ENCODE measurements at regions not wholly inside any gene's neighbourhood (a gene's known extent, or its start where the extent isn't known, plus 50 kb on each side); places are given as distances from the start of the nearest gene placed in this dataset.
A peak's percentile ranks its signal among the peaks of the same experiment; 100 is the strongest.

DNA sequence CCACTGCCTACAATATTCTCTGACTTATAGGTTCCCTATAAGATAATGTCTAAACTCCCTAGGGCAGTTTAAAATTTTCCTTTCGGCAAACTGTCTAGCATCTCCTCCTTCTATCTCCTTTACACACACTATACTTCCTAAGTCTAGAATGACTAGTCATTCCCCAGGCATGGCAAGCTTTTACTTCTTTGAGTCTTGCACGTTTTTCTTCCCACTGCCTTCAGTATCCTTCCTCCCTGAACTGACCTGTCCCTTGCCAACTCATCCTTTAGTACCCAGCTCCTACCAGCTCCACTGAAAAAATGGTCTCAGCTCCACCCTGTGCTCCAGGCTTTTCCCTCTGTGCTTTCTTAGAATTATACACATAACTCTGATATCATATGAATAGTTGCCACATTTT is 93.8 kb upstream of the KBTBD8 start:
- peaks cover 30% of the 10 kb centered on the region for H3K9me3 Mint-ChIP-seq
- no peak overlapping the region for H3K27ac Mint-ChIP-seq (ENCODE audit: unreplicated experiment)
- no peak for DNase-seq (ENCODE audit: low read depth, low spot score)
- peaks cover 33% of the 10 kb centered on the region for H3K36me3 Mint-ChIP-seq (ENCODE audit: low read depth)
- H3K4me1 Mint-ChIP-seq, result no peaks in the 10 kb centered on the region
- TF ChIP-seq, protein P1, sequence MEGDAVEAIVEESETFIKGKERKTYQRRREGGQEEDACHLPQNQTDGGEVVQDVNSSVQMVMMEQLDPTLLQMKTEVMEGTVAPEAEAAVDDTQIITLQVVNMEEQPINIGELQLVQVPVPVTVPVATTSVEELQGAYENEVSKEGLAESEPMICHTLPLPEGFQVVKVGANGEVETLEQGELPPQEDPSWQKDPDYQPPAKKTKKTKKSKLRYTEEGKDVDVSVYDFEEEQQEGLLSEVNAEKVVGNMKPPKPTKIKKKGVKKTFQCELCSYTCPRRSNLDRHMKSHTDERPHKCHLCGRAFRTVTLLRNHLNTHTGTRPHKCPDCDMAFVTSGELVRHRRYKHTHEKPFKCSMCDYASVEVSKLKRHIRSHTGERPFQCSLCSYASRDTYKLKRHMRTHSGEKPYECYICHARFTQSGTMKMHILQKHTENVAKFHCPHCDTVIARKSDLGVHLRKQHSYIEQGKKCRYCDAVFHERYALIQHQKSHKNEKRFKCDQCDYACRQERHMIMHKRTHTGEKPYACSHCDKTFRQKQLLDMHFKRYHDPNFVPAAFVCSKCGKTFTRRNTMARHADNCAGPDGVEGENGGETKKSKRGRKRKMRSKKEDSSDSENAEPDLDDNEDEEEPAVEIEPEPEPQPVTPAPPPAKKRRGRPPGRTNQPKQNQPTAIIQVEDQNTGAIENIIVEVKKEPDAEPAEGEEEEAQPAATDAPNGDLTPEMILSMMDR (conservative IDR thresholded peaks at IDR 0.05), result no peak
- no peak overlapping the region for H3K4me3 Mint-ChIP-seq
- no peaks in the 10 kb centered on the region for H3K27me3 Mint-ChIP-seq (ENCODE audit: low read depth)

DNA sequence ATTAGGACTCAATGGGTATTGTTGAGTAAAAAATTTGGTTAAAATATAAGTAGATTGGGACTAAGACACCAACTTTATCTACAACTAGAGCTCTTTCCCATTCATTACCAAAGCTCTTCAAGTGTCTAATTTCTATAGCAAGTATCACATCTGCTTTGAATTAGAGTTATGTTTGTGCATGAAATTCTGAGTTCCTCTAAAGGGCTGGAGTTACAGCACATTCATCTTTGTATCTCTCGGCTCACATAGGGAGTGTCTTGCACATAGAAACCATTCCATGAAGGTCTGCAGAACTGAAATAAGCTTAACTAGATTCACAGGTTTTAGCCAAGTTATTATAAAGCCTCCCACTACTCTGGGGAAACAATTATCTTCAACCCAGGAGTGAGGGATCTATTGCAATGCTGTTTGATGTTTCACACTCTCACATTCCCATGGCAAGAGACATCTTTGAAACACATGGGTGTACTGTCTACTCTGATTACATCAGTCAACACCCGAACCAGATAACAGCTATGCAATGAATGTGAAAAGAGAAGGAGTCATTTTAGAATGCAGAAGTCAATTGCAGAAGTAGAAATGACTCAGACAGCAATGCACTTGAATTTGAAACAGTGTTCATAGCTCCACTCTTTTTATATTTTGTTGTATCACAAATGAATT is 93.1 kb upstream of the KBTBD8 start:
- no peak overlapping the region for H3K27ac Mint-ChIP-seq (ENCODE audit: unreplicated experiment)
- TF ChIP-seq, protein P1 (conservative IDR thresholded peaks at IDR 0.05), result no peak
- peaks cover 27% of the 10 kb centered on the region for H3K36me3 Mint-ChIP-seq (ENCODE audit: low read depth)
- H3K4me3 Mint-ChIP-seq, result no peak overlapping the region
- peaks cover 3% of the 10 kb centered on the region for H3K4me1 Mint-ChIP-seq
- H3K9me3 Mint-ChIP-seq, result peaks cover 27% of the 10 kb centered on the region
- DNase-seq (ENCODE audit: low read depth, low spot score), result no peak
- H3K27me3 Mint-ChIP-seq (ENCODE audit: low read depth), result no peaks in the 10 kb centered on the region

DNA sequence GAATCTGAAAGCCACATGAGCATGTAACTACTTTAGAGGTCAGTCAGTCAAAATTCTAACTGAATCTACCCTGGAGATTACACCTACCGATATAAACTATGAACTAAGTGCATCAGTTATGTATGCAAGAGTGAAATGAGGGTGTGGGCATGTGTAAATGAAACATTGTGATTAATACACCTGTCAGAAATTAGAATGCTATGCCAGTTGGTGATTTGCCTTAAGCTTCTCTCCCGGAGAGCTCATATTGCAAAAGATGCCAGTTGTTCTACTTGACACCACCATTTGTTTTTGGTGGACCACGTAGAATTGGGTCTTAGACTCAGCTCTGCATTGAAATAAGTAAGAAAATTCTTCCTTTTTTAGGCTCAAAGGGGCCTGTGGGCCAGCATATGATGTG is 91.0 kb upstream of the KBTBD8 start:
- Mint-ChIP-seq H3K9me3 (peaks cover 19% of the 10 kb centered on the region), H3K36me3 (ENCODE audit: low read depth) (peaks cover 25% of the 10 kb centered on the region), H3K27ac (ENCODE audit: unreplicated experiment) (no peak overlapping the region), H3K4me1 (peaks cover 25% of the 10 kb centered on the region), H3K27me3 (ENCODE audit: low read depth) (no peaks in the 10 kb centered on the region), H3K4me3 (no peak overlapping the region)
- no peak for DNase-seq (ENCODE audit: low read depth, low spot score)
- TF ChIP-seq, protein P1 (conservative IDR thresholded peaks at IDR 0.05), result no peak

DNA sequence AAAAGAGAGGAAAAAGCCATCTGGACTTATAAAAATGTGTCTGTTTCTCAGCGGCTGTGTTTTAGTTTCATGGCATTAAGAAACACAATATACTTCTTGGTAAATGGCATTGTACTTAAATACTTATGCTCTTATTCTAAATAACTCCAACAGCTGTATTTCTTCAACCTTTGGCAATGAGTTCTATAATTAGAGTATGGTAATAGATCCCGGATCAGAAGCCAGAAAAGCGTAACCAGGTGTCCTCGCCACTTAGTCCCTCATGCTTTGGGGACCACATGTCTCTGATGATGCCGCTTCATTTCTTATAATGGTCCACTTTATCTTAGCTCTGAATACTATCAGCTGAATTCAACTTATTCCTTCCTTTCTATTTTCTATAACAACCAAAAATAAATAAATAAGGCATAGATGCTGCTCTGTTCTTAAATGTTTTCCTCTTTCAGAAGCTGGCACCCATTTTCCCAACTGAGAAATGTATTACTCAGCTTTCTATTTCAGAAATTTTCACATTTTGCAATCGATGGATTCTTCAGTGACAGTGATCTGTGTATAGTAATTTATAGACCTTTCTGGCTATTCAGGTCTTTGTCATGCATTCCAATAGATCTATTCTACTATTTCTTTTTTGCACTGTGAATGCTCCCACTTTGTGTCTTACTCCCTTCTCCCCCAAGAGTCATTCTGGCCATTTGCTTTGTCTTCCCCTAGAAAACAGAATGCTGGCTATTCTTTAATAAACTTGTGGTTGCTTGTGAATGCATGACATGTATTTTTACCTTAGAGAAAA is 87.6 kb upstream of the KBTBD8 start:
- TF ChIP-seq, protein P1 (conservative IDR thresholded peaks at IDR 0.05), result no peak
- peaks cover 27% of the 10 kb centered on the region for H3K36me3 Mint-ChIP-seq (ENCODE audit: low read depth)
- no peak overlapping the region for H3K4me3 Mint-ChIP-seq
- H3K4me1 Mint-ChIP-seq, result peaks cover 27% of the 10 kb centered on the region
- DNase-seq (ENCODE audit: low read depth, low spot score), result no peak
- no peaks in the 10 kb centered on the region for H3K27me3 Mint-ChIP-seq (ENCODE audit: low read depth)
- H3K27ac Mint-ChIP-seq (ENCODE audit: unreplicated experiment), result peak overlapping the region; percentile 54
- H3K9me3 Mint-ChIP-seq, result peaks cover 19% of the 10 kb centered on the region

DNA sequence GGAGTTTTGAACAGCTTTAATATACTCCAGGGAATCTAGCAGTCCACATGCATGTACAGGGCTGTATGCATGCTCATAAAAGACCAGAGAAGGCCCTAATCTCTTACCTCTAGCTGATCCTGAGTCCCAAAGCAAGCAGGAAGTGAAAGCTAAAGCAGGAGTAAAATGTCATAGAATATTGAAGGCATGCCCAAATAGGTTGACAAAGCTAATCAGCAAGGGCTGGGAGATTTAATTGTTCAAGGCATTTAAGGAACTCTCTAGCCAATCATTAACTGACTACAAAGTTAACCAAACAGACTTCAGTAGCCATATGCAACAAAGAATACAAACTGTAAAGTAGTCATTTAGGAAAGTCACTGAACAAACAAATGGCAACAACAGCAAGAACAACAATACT is 85.8 kb upstream of the KBTBD8 start:
- TF ChIP-seq, protein P1 (conservative IDR thresholded peaks at IDR 0.05), result no peak
- no peak overlapping the region for H3K4me3 Mint-ChIP-seq
- H3K4me1 Mint-ChIP-seq, result peaks cover 27% of the 10 kb centered on the region
- DNase-seq (ENCODE audit: low read depth, low spot score), result no peak
- peaks cover 37% of the 10 kb centered on the region for H3K36me3 Mint-ChIP-seq (ENCODE audit: low read depth)
- no peak overlapping the region for H3K27ac Mint-ChIP-seq (ENCODE audit: unreplicated experiment)
- peaks cover 27% of the 10 kb centered on the region for H3K9me3 Mint-ChIP-seq
- no peaks in the 10 kb centered on the region for H3K27me3 Mint-ChIP-seq (ENCODE audit: low read depth)
